ENCODE measurements at regions not wholly inside any gene's neighbourhood (a gene's known extent, or its start where the extent isn't known, plus 50 kb on each side); places are given as distances from the start of the nearest gene placed in this dataset.

GRCh38 chr15:97237160-97237559, 723.3 kb upstream of the ARRDC4 start:
- no peaks in the 10 kb centered on the region for H3K27me3 Mint-ChIP-seq (ENCODE audit: unreplicated experiment)
- H3K9me3 Mint-ChIP-seq (ENCODE audit: low read depth, unreplicated experiment): no peaks in the 10 kb centered on the region
- peaks cover 13% of the 10 kb centered on the region for H3K4me1 Mint-ChIP-seq (ENCODE audit: low read depth, unreplicated experiment)
- no peak overlapping the region for H3K27ac Mint-ChIP-seq (ENCODE audit: unreplicated experiment)
- no peak for TF ChIP-seq CTCF (IDR thresholded peaks at IDR 0.05; ENCODE audit: unreplicated experiment)
- no peak overlapping the region for H3K4me3 Mint-ChIP-seq (ENCODE audit: low read depth, unreplicated experiment)
- no TSS peak for BruUV-seq (replicated peaks)
- CTCF ChIA-PET: no interaction called here
- DNase-seq: no peak
- intact Hi-C loops (cut with micrococcal nuclease; ENCODE audit: unreplicated experiment): loop anchor here (5.0 kb wide), 2 partner anchors 650 to 1980 kb away; no protein-coding TSS in a partner anchor
- H3K36me3 Mint-ChIP-seq (ENCODE audit: insufficient read depth, unreplicated experiment): no peaks in the 10 kb centered on the region

- no peak for DNase-seq
- H3K4me3 Mint-ChIP-seq (ENCODE audit: low read depth, unreplicated experiment): no peak overlapping the region
- H3K27ac Mint-ChIP-seq (ENCODE audit: unreplicated experiment): no peak overlapping the region
- peaks cover 11% of the 10 kb centered on the region for H3K4me1 Mint-ChIP-seq (ENCODE audit: low read depth, unreplicated experiment)
- no peaks in the 10 kb centered on the region for H3K36me3 Mint-ChIP-seq (ENCODE audit: insufficient read depth, unreplicated experiment)
- no TSS peak for BruUV-seq (replicated peaks)
- CTCF ChIA-PET: no interaction called here
- no peak for TF ChIP-seq CTCF (IDR thresholded peaks at IDR 0.05; ENCODE audit: unreplicated experiment)
- no peaks in the 10 kb centered on the region for H3K9me3 Mint-ChIP-seq (ENCODE audit: low read depth, unreplicated experiment)
- intact Hi-C loops (cut with micrococcal nuclease; ENCODE audit: unreplicated experiment): no loop called here
- H3K27me3 Mint-ChIP-seq (ENCODE audit: unreplicated experiment): no peaks in the 10 kb centered on the region
These were observed 712.1 kb upstream of the ARRDC4 start for GRCh38 chr15:97248376-97248775.

- Mint-ChIP-seq H3K27me3 (ENCODE audit: unreplicated experiment) (no peaks in the 10 kb centered on the region), H3K36me3 (ENCODE audit: insufficient read depth, unreplicated experiment) (no peaks in the 10 kb centered on the region), H3K4me3 (ENCODE audit: low read depth, unreplicated experiment) (no peak overlapping the region), H3K27ac (ENCODE audit: unreplicated experiment) (no peak overlapping the region), H3K4me1 (ENCODE audit: low read depth, unreplicated experiment) (no peaks in the 10 kb centered on the region), H3K9me3 (ENCODE audit: low read depth, unreplicated experiment) (peaks cover 3% of the 10 kb centered on the region)
- CTCF ChIA-PET: interaction anchor here (0.6 to 0.7 kb wide), 3 partner anchors 14 to 403 kb away, joined by 3 to 6 read pairs (median 5); no protein-coding TSS in a partner anchor
- no peak for TF ChIP-seq CTCF (IDR thresholded peaks at IDR 0.05; ENCODE audit: unreplicated experiment)
- no peak for DNase-seq
- intact Hi-C loops (cut with micrococcal nuclease; ENCODE audit: unreplicated experiment): no loop called here
- no TSS peak for BruUV-seq (replicated peaks)
These were observed 700.6 kb upstream of the ARRDC4 start for GRCh38 chr15:97259943-97260342.

- no peak overlapping the region for H3K27ac Mint-ChIP-seq (ENCODE audit: unreplicated experiment)
These were observed 659.3 kb upstream of the ARRDC4 start for GRCh38 chr15:97301166-97301565.

More at GRCh38 chr15:97301166-97301565, 659.3 kb upstream of the ARRDC4 start:
- no peaks in the 10 kb centered on the region for H3K9me3 Mint-ChIP-seq (ENCODE audit: low read depth, unreplicated experiment)
- intact Hi-C loops (cut with micrococcal nuclease; ENCODE audit: unreplicated experiment): no loop called here
- no peaks in the 10 kb centered on the region for H3K27me3 Mint-ChIP-seq (ENCODE audit: unreplicated experiment)
- BruUV-seq (replicated peaks): no TSS peak
- TF ChIP-seq CTCF (IDR thresholded peaks at IDR 0.05; ENCODE audit: unreplicated experiment): no peak
- no peaks in the 10 kb centered on the region for H3K36me3 Mint-ChIP-seq (ENCODE audit: insufficient read depth, unreplicated experiment)
- DNase-seq: no peak
- no peaks in the 10 kb centered on the region for H3K4me1 Mint-ChIP-seq (ENCODE audit: low read depth, unreplicated experiment)
- CTCF ChIA-PET: no interaction called here
- no peak overlapping the region for H3K4me3 Mint-ChIP-seq (ENCODE audit: low read depth, unreplicated experiment)

Data from Calu3 (cell line).